B cell (primary cell): ENCODE measurements at regions not wholly inside any gene's neighbourhood (a gene's known extent, or its start where the extent isn't known, plus 50 kb on each side); places are given as distances from the start of the nearest gene placed in this dataset.

Experiments
- ATAC-seq: fragments of 200-7000 bp; cut with Tn5 transposase; one replicate; pipeline ENCODE4 v1.10.0; 2021; ENCODE audit warnings: low read depth, mild to moderate bottlenecking, moderate number of reproducible peaks, moderate library complexity
- CTCF ChIA-PET: fragments of 350-600 bp; sonication (Branson Sonifier 250); formaldehyde crosslinking; loops from one replicate; lab custom pipeline; 2021; ENCODE audit warnings: antibody characterized with exemption, inconsistent platforms; lab: Charles Lee
- POLR2A ChIA-PET: fragments of 350-600 bp; sonication (Branson Sonifier 250); formaldehyde crosslinking; loops from one replicate; lab custom pipeline; 2021; ENCODE audit warnings: antibody characterized with exemption; lab: Charles Lee
- DNase-seq: peaks from one replicate; pipeline ENCODE4 v3.0.0; 2013
- H2AFZ ChIP-seq: 2 replicates; pipeline ENCODE4 v1.6.1; 2012; ENCODE audit warnings: mild to moderate bottlenecking, low read depth, low read length; ENCODE audit not compliant: insufficient read depth, poor library complexity, severe bottlenecking
- H3K27ac ChIP-seq, 2 donors: 1 replicate in 1 of 2; 2 replicates in 1 of 2; pipeline ENCODE4 v1.5.1; 2012 to 2013; ENCODE audit warnings: low read length in 2 of 2, mild to moderate bottlenecking in 2 of 2, moderate library complexity in 1 of 2
- H3K27me3 ChIP-seq, 4 experiments: fragments of 200-600 bp in 1 of 4; sonication (generic) in 1 of 4; replicated peaks in 1 of 4; 1 replicate in 2 of 4; 2 replicates in 2 of 4; pipeline versions ENCODE4 v1.6.1 to v1.7.0; 2013 to 2016; ENCODE audit warnings: low read length in 3 of 4, mild to moderate bottlenecking in 2 of 4, mixed read lengths in 1 of 4, moderate library complexity in 1 of 4; ENCODE audit not compliant: insufficient read depth in 4 of 4, control insufficient read depth in 3 of 4; ENCODE audit errors: control extremely low read depth in 1 of 4
- H3K36me3 ChIP-seq, 2 experiments: replicated peaks in 1 of 2; 1 replicate in 1 of 2; 2 replicates in 1 of 2; pipeline versions ENCODE4 v1.6.1 to v1.7.1; 2013; ENCODE audit warnings: low read length in 1 of 2; ENCODE audit not compliant: insufficient read depth in 2 of 2, control insufficient read depth in 1 of 2; ENCODE audit errors: control extremely low read depth in 1 of 2, extremely low read depth in 1 of 2
- H3K4me1 ChIP-seq, 2 donors: fragments of 200-600 bp in 1 of 2; sonication (generic) in 1 of 2; 1 replicate in 1 of 2; 2 replicates in 1 of 2; pipeline versions ENCODE4 v1.5.1 to v1.6.1; 2013 to 2017; ENCODE audit warnings: low read length in 2 of 2; ENCODE audit not compliant: control insufficient read depth in 2 of 2, insufficient read depth in 2 of 2
- H3K4me2 ChIP-seq: replicated peaks from 2 replicates; pipeline ENCODE3; 2012; ENCODE audit warnings: mild to moderate bottlenecking, low read depth, low read length; ENCODE audit not compliant: poor library complexity, severe bottlenecking
- H3K4me3 ChIP-seq, 5 experiments: fragments of 200-600 bp in 1 of 5; sonication (generic) in 1 of 5; 1 replicate in 3 of 5; 2 replicates in 2 of 5; pipeline versions ENCODE4 v1.5.1 to v1.7.0; 2011 to 2016; ENCODE audit warnings: low read length in 4 of 5, mild to moderate bottlenecking in 4 of 5, low read depth in 2 of 5, control low read depth in 1 of 5, moderate library complexity in 1 of 5; ENCODE audit not compliant: insufficient read depth in 1 of 5; ENCODE audit errors: control extremely low read depth in 1 of 5, extremely low read depth in 1 of 5
- H3K79me2 ChIP-seq: fragments of 200-600 bp; sonication (generic); one replicate; pipeline ENCODE4 v1.6.0; 2016; ENCODE audit warnings: low read length; ENCODE audit not compliant: control insufficient read depth, insufficient read depth
- H3K9ac ChIP-seq: fragments of 200-600 bp; sonication (generic); 2 replicates; pipeline ENCODE4 v1.6.1; 2017; ENCODE audit warnings: mild to moderate bottlenecking, low read length, moderate library complexity
- H3K9me3 ChIP-seq, 3 donors: one replicate each; pipeline versions ENCODE4 v1.6.1 to v1.7.1; 2013; ENCODE audit warnings: low read length in 2 of 3; ENCODE audit not compliant: control insufficient read depth in 2 of 3, insufficient read depth in 1 of 3; ENCODE audit errors: control extremely low read depth in 1 of 3
- H4K20me1 ChIP-seq: 2 replicates; pipeline ENCODE4 v1.6.0; 2012; ENCODE audit warnings: mild to moderate bottlenecking, low read length; ENCODE audit not compliant: insufficient read depth, control insufficient read depth, poor library complexity, severe bottlenecking
- H3K27ac Mint-ChIP-seq: one replicate; pipeline ENCODE4 v1.8.0; 2021; ENCODE audit warnings: mixed read lengths
- H3K27me3 Mint-ChIP-seq: one replicate; pipeline ENCODE4 v1.8.0; 2021; ENCODE audit warnings: mixed read lengths
- H3K4me1 Mint-ChIP-seq: one replicate; pipeline ENCODE4 v1.8.0; 2021; ENCODE audit warnings: mixed read lengths
- H3K4me3 Mint-ChIP-seq: one replicate; pipeline ENCODE4 v1.8.0; 2021; ENCODE audit warnings: mixed read lengths
- H3K9me3 Mint-ChIP-seq: one replicate; pipeline ENCODE4 v1.8.0; 2022; ENCODE audit warnings: mixed read lengths; ENCODE audit not compliant: insufficient read depth
- CTCF ChIP-seq: fragments of 200-600 bp; IDR thresholded peaks from one replicate; pipeline ENCODE4 v1.8.0; 2022; ENCODE audit warnings: antibody characterized with exemption, mild to moderate bottlenecking
- EZH2 ChIP-seq: IDR thresholded peaks from 2 replicates; pipeline ENCODE4 v1.6.1; 2012; ENCODE audit warnings: borderline replicate concordance, low read depth, mild to moderate bottlenecking, moderate library complexity, low read length; ENCODE audit not compliant: insufficient read depth, poor library complexity, severe bottlenecking
- WGBS: methylation state at CpG from one replicate; pipeline ENCODE4 v1.1.5; 2013; ENCODE audit warnings: missing lambda C conversion rate; ENCODE audit not compliant: insufficient coverage; 5-methylcytosine and 5-hydroxymethylcytosine counted together
- intact Hi-C: fragments of 100-400 bp; cut with micrococcal nuclease; formaldehyde crosslinking; loops from one replicate; pipeline ENCODE4 v1.10.0; 2022

- Histone ChIP-seq H2AFZ (no peak overlapping the region), H3K9ac (no peak overlapping the region), H3K9me3 (peaks cover 0 to 1% (median 0%) of the 10 kb centered on the region in 3 donors), H3K4me3 (no peak overlapping the region), H3K27ac (no peak overlapping the region), H4K20me1 (no peaks in the 10 kb centered on the region), H3K79me2 (no peaks in the 10 kb centered on the region), H3K27me3 (no peaks in the 10 kb centered on the region), H3K36me3 (no peaks in the 10 kb centered on the region), H3K4me2 (no peak overlapping the region), H3K4me1 (peaks cover 8 to 14% of the 10 kb centered on the region in 2 donors)
- Mint-ChIP-seq H3K27me3 (no peaks in the 10 kb centered on the region), H3K4me3 (no peak overlapping the region), H3K27ac (no peak overlapping the region), H3K9me3 (no peaks in the 10 kb centered on the region), H3K4me1 (peaks cover 17% of the 10 kb centered on the region)
- TF ChIP-seq EZH2: no peak
- POLR2A ChIA-PET: no interaction called here
- CTCF ChIA-PET: no interaction called here
- intact Hi-C loops: no loop called here
- no peak for ATAC-seq
- DNase-seq: no peak
These were observed 364.3 kb upstream of the MAN1A1 start for GRCh38 chr6:119713903-119714302.

GRCh38 chr6:119686644-119687043 lies 337.1 kb upstream of the MAN1A1 start:
- Histone ChIP-seq H3K9me3 (no peaks in the 10 kb centered on the region), H3K4me1 (no peaks in the 10 kb centered on the region), H3K36me3 (no peaks in the 10 kb centered on the region), H3K4me3 (no peak overlapping the region), H3K4me2 (no peak overlapping the region), H3K9ac (no peak overlapping the region), H3K27me3 (no peaks in the 10 kb centered on the region), H2AFZ (no peak overlapping the region), H3K27ac (no peak overlapping the region), H4K20me1 (no peaks in the 10 kb centered on the region), H3K79me2 (no peaks in the 10 kb centered on the region)
- POLR2A ChIA-PET: no interaction called here
- Mint-ChIP-seq H3K27ac (no peak overlapping the region), H3K4me3 (no peak overlapping the region), H3K27me3 (no peaks in the 10 kb centered on the region), H3K9me3 (no peaks in the 10 kb centered on the region), H3K4me1 (no peaks in the 10 kb centered on the region)
- DNase-seq: no peak
- TF ChIP-seq EZH2: no peak
- no peak for TF ChIP-seq CTCF
- WGBS: no CpG with 5 or more reads among the region's 1 CpG
- CTCF ChIA-PET: no interaction called here
- no peak for ATAC-seq
- intact Hi-C loops: no loop called here
